ENCODE measurements at regions not wholly inside any gene's neighbourhood (a gene's known extent, or its start where the extent isn't known, plus 50 kb on each side); places are given as distances from the start of the nearest gene placed in this dataset.

DNA sequence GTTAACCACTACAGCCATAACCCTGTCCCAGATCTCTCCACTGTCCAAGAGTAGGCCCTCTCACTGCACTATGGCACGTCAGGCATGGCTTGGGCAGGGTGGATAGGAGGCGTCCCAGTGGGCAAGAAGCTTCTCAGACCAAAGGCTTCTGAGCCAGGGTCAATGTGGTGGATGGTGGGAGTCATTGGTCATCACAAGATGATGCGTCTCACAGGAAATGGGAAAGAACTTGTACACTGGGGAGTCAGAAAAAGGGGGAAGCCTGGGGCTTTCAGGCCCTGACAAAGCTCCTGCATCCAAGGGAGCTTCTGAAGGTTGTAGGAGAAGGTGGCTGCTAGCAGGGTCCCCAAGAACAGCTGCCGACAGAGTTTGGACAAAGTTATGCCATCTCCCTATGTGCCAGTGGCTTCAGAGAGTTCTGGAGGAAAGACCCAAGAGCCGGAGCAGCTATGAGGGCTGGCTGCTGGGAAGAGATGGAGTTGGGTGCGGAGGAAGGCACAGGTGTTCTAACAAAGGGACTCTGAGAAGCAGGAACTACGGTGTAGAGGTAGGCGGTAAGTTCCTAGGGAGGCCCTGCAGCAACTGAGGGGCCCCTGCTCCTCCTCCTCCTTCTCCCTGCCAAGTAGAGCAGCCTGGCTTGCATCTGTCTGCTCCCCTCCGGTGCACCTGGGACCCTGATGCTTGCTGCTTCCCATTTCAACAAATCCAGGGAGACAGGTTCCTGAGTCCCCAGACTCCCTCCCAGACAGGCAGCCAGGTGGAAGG lies 81.1 kb downstream of the ARL6IP4 start:
- ATAC-seq (no peak), DNase-seq (no peak)
- TF ChIP-seq, protein P1, sequence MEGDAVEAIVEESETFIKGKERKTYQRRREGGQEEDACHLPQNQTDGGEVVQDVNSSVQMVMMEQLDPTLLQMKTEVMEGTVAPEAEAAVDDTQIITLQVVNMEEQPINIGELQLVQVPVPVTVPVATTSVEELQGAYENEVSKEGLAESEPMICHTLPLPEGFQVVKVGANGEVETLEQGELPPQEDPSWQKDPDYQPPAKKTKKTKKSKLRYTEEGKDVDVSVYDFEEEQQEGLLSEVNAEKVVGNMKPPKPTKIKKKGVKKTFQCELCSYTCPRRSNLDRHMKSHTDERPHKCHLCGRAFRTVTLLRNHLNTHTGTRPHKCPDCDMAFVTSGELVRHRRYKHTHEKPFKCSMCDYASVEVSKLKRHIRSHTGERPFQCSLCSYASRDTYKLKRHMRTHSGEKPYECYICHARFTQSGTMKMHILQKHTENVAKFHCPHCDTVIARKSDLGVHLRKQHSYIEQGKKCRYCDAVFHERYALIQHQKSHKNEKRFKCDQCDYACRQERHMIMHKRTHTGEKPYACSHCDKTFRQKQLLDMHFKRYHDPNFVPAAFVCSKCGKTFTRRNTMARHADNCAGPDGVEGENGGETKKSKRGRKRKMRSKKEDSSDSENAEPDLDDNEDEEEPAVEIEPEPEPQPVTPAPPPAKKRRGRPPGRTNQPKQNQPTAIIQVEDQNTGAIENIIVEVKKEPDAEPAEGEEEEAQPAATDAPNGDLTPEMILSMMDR (IDR thresholded peaks at IDR 0.05): no peak
- intact Hi-C loops (cut with DNase I): no loop called here
- Histone ChIP-seq H3K4me1 (peaks cover 45 to 91% of the 10 kb centered on the region in 2 donors), H3K27ac (no peak overlapping the region), H3K4me3 (no peak overlapping the region), H3K27me3 (no peaks in the 10 kb centered on the region), H3K9me3 (no peaks in the 10 kb centered on the region), H3K36me3 (no peaks in the 10 kb centered on the region)

DNA sequence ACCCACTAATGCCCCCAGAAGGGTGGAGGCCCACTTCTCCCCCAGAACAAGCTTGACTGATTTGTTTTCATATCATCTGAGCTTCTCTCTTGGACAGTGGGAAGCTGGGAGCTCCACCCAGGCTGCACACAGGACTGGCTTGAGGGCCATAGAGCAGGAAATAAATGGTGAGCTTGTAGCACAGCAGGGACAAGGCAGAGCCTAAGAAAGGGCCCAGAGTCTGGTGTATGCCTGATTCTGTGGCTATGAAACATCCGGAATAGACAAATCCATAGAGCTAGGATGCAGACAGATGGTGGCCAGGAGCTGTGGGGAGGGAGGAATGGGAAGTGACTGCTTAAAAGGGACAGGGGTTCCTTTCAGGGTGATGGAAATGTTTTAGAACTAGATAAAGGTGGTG lies 79.0 kb downstream of the ARL6IP4 start:
- intact Hi-C loops (cut with DNase I): no loop called here
- ATAC-seq (no peak), DNase-seq (no peak)
- no peaks in the 10 kb centered on the region for H3K27me3 ChIP-seq
- TF ChIP-seq, protein P1 (IDR thresholded peaks at IDR 0.05): no peak
- peaks cover 40 to 76% of the 10 kb centered on the region in 2 donors for H3K4me1 ChIP-seq
- peak overlapping the region in 1 of 2 donors; percentile 21 for H3K27ac ChIP-seq
- no peaks in the 10 kb centered on the region for H3K36me3 ChIP-seq
- H3K4me3 ChIP-seq: no peak overlapping the region
- no peaks in the 10 kb centered on the region for H3K9me3 ChIP-seq

DNA sequence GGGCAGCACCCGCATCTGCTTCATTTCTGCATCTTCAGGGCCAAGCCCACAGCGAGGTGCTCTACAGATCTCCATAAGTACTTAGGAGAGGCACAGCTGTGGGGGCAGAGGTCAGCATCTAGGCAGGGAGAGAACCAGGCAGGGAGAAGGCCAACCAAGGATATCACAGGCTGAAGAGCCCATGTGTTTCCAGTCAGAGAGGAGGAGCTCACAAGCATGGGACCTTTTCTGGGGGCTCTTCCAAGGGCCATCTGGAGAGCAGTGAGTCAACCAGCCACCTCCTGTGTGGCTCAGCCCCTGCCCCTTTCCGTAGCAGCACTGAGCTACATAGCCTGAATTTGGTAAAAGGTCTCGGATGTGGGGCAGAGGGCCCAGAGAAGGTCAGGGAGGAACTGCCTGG lies 78.5 kb downstream of the ARL6IP4 start:
- Histone ChIP-seq H3K4me3 (no peak overlapping the region), H3K9me3 (no peaks in the 10 kb centered on the region), H3K4me1 (peaks cover 35 to 71% of the 10 kb centered on the region in 2 donors), H3K27me3 (no peaks in the 10 kb centered on the region), H3K36me3 (no peaks in the 10 kb centered on the region), H3K27ac (peak overlapping the region in 1 of 2 donors; percentile 21)
- DNase-seq (no peak), ATAC-seq (peak; percentile 1)
- intact Hi-C loops (cut with DNase I): no loop called here
- TF ChIP-seq, protein P1 (IDR thresholded peaks at IDR 0.05): no peak

DNA sequence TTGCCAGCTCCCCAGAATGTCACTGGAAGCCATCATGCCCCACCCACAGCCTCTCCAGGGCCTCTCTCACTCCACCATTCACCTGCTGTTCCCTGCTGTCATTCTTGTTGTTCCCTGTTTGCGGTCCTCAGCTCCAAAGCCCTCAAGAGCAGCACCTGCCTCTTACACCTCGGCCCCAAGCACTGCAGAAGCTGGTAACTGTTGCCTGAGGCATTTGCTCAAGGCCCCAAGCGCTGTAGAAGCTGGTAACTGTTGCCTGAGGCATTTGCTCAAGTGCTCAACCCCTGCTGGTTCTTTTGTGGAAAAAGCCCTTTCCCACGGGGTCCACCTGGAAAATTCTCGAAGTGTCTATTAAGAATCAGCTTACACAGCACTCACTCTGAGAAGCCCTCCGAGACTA lies 78.0 kb downstream of the ARL6IP4 start:
- Histone ChIP-seq H3K4me3 (no peak overlapping the region), H3K27me3 (no peaks in the 10 kb centered on the region), H3K9me3 (no peaks in the 10 kb centered on the region), H3K4me1 (peaks cover 30 to 66% of the 10 kb centered on the region in 2 donors), H3K27ac (no peak overlapping the region), H3K36me3 (no peaks in the 10 kb centered on the region)
- peak in 1 of 4 donors; percentile 53 for DNase-seq
- TF ChIP-seq, protein P1 (IDR thresholded peaks at IDR 0.05): no peak
- intact Hi-C loops (cut with DNase I): no loop called here
- ATAC-seq: peak; percentile 61

DNA sequence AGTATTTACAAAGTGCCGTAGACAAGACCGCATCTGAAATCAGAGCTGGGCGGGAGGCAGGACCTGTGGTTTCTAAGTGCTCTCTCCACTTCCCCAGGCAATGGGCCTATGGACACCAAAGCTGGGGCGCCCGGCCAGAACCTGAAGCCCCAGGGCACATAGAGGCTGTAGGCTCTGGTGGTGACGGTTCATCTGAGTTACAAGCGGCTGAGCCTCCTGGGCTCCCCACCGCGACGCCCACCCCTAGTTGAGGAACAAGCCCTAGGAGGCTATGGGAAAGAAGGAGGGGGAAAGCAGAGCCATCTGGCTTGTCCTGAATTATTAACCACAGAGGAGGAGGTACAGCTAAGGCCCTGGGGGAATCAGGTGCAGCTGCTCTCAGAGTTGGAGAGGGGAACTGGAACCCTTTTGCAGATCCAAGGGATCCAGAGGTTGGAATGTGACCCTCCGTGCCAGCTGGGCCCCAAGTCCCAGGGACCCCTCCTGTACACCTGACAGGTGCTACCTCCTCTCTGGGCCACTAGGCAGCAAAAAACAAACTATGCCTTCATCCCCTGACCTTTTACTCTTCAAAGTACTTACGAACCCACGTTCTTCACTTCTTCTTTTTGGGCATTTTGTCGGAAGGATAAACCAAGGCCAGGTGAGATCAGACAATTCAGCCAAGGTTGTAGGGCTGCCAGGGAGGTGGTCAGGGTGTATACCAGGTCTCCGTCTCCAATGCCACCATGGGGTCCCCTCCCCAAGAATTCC lies 77.2 kb downstream of the ARL6IP4 start:
- peak in 2 of 4 donors; percentile 73 to 86 for DNase-seq
- no peak overlapping the region for H3K27ac ChIP-seq
- ATAC-seq: peak; percentile 86

More for the DNA sequence above, 77.2 kb downstream of the ARL6IP4 start:
- intact Hi-C loops (cut with DNase I): no loop called here
- Histone ChIP-seq H3K9me3 (no peaks in the 10 kb centered on the region), H3K4me3 (no peak overlapping the region), H3K36me3 (no peaks in the 10 kb centered on the region), H3K4me1 (peaks cover 22 to 58% of the 10 kb centered on the region in 2 donors), H3K27me3 (no peaks in the 10 kb centered on the region)
- TF ChIP-seq, protein P1 (IDR thresholded peaks at IDR 0.05): no peak
